Hematopoietic multipotent progenitor cell treated with erythropoietin and hydrocortisone succinate and interleukin-3 and kit ligand, for 6 days (in vitro differentiated cells): ENCODE measurements at regions not wholly inside any gene's neighbourhood (a gene's known extent, or its start where the extent isn't known, plus 50 kb on each side); places are given as distances from the start of the nearest gene placed in this dataset.

Experiments
- DNase-seq: peaks from one replicate; pipeline ENCODE4 v3.0.0-alpha.2; 2015

- DNase-seq = no peak
These were observed 59.1 kb upstream of the ELAC2 start for GRCh38 chr17:13076905-13077304.

GRCh38 chr17:13074026-13074425, 56.2 kb upstream of the ELAC2 start:
- DNase-seq = no peak

- DNase-seq = no peak
These were observed 55.2 kb upstream of the ELAC2 start for GRCh38 chr17:13073018-13073417.

DNA sequence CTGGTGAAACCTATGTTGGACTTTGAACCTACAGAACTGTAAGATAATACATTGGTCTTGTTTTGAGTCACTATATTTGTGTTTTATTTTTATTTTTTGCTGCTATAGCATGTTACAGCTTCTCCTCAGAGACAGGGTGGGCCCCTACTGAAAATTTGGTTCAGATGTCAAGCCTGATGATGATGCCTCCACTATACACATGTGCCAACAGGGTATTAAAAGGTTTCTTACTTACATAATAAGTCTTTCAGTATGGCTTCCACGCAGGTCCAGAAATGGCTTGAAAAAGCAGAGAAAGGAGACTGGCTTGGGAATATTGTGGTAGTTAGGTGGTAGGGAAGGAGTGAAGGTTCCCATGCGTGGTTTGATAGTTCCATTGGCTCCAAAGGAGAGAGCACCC, 52.9 kb upstream of the ELAC2 start:
- DNase-seq = no peak

GRCh38 chr17:13067629-13068303, 49.9 kb upstream of the ELAC2 start:
- DNase-seq = no peak
